HG03378 (cell line): ENCODE measurements at regions not wholly inside any gene's neighbourhood (a gene's known extent, or its start where the extent isn't known, plus 50 kb on each side); places are given as distances from the start of the nearest gene placed in this dataset.

ENCODE experiments used
- ATAC-seq: cut with Tn5 transposase; IDR thresholded peaks from one replicate; pipeline ENCODE4 v1.9.1; 2021; ENCODE audit warnings: mild to moderate bottlenecking, moderate library complexity; ENCODE audit not compliant: unreplicated experiment

DNA sequence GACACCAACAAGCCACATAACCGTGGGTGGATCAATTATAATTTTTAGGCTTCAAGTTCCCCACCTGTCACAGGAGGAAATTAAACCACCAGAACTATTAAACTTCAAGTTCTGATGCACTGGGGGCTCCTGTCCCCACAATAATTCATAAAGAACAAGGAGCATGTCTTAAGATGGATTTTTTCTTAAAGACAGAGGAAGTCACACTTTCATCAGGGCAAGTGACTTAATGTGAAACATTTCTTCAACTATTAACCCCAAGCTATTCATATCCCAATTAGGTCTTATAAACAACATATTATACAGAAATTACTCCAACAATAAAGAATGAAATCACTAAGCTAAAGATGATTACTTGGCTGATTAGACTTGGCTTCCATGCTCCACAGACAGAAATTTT is 292.5 kb downstream of the ETAA1 start:
- no peak for ATAC-seq

DNA sequence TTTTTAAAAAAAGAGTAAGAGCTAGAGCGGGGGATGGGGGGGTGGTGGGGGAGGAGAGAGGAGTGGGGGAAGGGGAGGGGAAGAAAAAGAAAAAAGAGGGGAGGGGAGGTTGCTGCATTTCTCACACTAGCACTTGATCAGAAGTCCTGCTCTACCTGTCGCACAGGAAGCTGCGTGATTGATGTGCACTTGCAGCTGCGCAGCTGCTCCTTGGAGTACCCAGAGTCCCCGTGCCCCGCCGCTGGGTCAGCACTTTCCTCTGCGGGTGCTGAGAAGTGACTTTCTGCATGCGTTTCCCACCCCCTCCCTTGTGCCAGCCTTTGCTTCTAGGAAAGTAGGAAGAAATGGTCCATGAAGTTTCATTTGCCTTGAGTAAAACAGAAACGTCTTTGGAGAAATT is 297.3 kb downstream of the ETAA1 start:
- ATAC-seq: no peak

DNA sequence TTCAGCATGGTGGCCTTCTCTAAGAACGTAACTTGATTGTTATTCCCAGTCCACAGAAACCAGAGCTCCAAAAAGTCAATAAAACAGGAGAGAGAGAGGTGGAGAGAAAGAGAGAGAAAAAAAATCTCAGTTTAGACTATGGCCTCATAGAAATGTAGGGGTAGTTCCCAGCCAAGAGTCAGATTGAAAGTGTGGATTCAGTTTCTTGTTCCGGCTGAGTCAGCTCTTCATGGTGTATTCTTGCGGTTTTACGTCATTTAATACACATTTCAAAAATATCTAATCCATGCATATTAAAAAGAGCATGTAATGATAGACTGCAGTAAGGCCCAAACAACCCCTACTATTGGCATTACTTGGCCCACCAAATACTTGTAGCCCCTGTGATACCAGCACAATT is 303.9 kb downstream of the ETAA1 start:
- ATAC-seq: no peak

DNA sequence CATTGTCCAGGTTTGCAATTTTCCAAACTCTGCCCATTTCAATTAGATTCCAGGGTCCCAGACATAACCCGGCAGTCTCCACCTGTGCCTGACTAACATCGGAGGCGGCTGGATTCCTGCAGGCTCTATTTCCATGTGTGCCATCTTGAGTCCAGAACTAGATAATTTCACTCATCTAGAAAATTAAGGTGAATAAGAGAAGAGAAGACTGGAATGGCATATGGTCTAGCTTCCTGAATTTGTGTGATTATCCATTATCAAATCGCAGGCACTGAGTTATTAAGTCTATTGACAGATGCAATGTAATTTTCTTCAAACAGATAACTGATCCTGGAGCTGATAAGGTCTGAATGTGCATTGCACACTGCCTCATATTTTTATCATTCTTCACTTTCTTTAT is 305.2 kb downstream of the ETAA1 start:
- ATAC-seq: no peak

DNA sequence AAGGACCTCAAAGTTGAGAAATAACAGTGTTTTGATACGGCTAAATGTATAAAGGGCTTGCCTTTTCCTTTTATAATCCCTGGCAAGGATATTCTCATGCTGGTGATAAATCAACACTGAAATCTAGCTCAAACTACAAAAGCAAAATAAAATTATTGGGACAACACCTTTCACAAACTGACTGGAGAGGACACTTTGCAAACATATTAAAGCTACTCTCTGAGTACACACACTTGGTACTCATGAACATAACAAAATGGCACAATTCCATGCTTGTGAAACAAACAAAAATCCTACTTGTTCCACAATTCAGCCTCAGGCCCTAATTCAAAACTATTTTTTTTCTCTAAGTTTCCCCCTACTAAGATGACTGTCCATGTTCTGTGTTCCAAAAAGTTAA is 305.8 kb downstream of the ETAA1 start:
- ATAC-seq: no peak

DNA sequence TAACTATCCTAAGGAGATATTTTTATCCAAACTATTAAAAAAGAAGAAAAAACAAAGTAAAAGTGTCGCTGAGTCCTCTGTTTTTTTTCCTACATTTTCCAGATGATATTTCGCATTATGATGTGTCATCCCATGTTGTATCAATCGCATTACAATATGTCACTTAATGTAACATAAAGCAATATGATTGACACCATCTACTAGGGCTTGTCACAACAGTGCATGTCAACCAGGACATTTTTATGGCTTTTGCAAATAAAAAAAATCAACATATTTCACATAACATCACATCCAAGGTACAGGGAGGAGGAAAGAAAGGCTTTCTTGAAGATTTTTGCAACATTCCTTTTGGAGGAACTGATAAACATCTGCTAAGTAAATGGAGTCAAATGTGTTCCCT is 308.9 kb downstream of the ETAA1 start:
- no peak for ATAC-seq

DNA sequence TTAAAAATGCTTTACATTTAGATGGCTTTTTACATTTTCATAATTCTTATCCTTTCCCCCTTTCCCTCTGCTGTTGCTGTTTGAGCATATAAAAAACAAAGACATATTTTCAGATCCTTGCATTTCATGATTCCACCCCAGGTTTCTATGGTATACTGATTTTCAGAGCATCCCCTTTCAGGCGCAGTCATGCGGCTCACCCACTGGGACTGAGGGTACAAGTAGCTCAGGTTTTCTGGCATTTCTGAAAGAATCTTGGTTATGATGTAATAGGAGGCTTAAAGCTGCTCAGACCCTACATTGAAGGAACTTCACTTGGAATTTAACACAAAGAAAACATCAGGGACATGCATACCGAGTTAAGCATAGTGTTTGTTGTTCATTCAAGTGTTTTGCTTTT is 310.8 kb downstream of the ETAA1 start:
- no peak for ATAC-seq

DNA sequence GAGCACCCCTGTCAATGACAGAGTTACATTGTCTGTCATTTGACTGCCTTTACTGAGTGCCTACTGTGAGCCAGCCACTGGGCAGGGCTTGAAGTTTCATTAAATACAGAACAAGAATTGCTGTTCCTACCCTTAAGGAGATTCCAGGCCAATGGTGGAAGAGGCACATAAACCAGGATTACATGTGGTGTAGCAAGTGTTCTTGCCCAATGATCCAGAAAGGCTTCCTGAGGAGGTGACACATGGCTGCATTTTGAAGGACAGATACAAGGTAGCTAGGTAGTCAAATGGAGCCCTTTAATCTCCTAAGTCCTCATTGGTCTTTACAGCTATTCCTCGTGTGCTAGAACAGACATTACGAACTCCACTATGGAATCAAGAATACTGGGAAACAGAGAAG is 312.7 kb downstream of the ETAA1 start:
- no peak for ATAC-seq

DNA sequence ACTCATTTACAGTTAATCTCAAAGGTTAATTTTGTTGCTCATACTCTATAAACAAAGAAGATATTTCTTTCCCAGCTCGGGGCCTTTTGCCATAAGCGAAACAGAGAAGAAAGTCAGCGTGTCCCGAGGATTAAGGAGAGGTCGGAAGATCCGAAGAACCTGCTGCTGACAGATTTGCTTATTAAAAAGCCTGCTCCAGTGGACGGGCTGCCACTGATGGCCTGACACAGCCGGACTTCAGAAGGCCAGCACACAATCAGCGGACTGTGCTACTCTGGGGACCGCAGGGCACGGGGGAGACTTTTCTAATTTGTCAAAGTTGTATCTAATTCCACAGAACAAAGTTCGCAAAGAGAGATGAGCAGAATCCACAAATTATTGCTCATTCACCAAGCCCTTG is 315.4 kb downstream of the ETAA1 start:
- no peak for ATAC-seq

DNA sequence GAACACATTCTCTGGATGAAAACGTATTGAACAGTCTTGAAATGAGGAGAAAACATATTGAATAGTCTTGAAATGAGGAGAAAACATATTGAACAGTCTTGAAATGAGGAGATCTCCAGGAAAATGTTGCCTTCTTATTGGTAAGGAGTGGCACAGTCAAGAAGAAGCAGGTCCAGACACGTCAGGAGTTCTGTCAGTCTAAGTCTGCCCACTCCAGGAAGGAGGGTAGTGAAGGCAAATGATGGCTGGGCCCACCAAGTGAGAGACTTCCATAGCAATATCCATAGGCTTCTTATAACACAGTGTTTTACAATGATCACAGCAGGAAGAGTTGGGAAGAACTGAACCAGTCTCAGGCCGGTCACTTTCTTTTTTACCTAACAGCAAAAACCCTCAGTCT is 316.2 kb downstream of the ETAA1 start:
- no peak for ATAC-seq

DNA sequence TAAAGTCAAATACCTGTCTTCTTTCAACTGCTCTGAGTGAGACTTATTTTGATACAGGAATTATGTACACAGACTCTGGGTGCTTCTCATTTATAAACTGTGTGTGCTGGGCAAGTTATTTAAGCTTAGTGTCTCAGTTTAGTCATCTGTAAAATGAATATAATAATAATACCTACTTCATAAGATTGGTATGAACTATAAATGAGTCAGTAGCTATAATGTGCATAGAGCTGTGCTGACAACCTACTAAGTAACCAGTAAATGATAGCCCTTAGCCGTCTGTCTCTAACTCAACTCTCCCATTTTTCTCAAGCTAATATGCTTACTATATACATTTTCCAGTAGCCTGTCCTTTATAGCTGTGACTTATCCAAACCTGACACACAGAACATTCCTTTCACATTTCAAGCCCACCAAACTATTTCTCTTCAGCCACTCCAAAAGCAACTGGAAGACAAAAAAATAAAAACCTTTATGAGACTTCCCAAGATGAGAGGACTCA is 319.8 kb downstream of the ETAA1 start:
- ATAC-seq: no peak

DNA sequence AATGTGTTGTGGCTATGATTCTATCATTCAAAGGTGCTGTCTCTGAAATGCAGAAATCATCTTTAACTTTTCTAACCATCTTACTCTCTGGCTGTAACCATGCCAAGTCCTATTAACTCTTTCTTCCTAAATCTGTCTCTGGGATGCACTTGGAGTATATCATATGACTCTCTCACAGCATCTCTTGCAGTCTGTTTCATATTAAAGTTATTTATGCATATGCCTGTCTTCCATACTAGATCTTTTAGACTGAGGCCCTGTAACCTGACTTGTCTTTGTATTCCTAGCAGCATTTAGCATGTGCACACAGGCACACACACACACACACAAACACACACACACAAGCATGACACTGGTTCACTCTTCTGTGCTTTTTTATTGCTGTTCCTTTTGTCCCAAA is 320.6 kb downstream of the ETAA1 start:
- ATAC-seq: no peak

DNA sequence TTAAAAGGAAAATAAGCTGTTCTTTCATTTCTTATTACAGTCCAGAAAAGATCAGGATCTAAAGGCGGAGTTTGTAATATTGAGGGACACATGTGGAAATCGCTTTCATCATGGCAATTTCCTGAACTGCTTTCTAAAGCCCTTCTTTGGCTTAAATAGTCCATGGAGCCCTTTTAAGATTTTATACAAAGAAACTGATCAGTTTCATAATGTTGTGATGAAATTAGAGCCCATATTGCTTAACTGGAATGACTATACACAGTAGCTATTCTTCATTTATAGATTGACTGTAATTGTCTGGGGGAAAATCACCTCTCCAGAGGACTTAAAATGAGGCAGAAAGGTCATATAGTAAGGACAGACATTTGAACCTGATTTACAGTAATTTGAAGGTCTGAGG is 322.2 kb downstream of the ETAA1 start:
- no peak for ATAC-seq

DNA sequence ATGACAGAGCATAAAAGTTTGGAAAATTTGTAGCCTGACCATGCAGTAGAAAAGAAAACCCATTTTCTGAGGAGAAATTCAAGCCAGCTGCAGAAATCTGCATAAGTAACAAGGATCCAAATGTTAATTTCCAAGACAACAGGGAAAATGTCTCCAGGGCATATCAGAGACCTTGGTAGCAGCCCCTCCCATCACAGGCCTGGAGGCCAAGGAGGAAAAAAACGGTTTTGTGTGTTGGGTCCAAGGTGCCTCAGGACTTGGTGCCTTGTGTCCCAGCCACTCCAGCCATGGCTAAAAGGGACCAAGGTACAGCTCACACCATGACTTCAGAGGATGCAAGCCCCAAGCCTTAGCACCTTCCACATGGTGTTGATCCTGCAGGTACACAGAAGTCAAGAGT is 324.4 kb downstream of the ETAA1 start:
- ATAC-seq: no peak

DNA sequence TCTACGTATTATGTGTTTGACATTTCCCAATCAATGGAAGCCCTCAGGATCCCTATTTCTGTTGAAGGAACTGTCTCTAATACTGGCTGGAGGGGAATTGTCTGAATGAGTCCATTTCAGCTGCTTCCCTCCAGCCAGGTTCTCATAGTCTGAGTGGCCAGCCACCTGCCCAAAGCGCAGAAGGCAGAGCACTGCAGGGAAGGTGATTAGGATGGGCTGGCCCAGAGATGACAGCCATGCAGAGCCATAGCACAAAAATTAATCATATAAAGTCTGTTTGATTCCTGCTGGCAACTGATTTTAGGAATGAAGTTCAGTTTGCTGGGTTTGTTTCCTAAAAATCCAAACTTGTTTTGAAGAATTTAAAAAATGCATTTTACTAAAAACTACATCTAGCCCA is 327.1 kb downstream of the ETAA1 start:
- no peak for ATAC-seq

DNA sequence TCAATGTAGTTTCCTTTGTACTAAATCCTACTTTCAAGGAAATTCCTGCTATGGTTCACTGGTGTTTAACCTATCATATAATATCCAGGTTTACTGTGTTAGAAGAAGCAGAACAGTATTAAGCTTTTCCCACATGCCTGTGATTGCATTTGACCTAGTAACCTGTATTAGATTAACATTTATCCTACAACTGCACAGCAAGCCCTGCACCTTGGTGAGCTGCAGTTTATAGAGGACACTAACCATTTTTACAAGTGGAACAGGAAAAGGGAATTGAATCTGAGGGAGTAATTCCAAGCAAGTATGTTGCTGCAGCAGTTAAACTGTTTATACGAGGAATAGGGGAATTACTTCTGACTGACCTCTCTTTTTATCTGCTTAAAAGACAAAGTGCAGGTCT is 328.6 kb downstream of the ETAA1 start:
- ATAC-seq: no peak

DNA sequence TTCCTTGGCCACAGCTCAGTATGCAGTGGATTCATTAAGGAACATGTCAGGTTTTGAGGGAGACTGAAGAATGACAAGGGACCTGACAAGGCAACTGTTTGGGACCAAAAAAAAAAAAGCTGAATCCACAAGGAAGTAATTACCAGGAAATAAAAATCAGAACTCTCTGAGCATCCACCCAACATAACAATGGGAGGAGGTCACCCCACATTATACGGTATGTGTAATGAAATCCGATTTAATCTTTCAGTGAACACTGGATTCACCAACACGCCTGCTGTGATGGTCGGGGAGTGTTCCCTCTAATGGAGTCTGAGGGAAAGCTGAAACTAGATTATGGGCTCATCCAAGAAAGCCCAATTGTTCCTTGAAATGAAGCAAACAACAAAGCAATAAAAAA is 329.3 kb downstream of the ETAA1 start:
- no peak for ATAC-seq

DNA sequence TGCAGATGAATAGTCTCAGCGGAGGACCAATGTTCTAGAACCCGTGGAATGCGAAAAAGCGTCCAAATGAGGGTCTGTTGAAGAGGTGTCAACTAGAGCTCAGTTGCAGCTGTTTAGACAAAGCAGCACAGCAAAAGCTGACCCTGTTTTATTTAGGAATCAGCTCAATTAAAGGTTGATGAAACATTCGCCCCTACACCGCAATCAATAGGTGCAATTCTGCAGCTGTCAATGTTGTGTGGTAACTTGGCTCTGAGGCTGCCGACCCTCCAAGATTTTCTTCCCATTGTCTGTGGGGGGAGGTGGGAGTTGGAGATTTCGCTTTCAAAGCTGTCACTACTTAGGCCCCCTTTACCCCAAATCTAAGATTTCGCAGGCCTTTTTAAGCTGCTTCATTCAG is 330.0 kb downstream of the ETAA1 start:
- ATAC-seq: no peak

DNA sequence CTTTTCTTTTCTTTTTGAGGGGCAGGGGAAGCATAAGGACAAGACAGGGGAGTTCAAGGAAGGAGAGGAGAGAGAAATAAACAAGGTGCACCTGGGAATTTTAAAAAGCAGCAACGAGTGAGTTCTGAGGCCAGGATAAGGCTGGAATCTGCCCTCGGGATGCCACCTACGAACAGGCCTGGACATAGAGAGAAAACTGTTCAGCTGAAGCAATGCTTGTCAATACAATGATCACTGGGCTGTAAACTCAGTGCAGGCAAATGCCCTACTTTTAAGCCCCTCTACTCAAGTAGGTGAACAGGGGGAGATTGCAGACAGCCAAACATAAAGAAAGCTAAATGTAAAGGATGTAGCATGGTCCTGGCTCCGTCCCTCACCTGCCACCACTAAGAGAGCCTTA is 330.5 kb downstream of the ETAA1 start:
- no peak for ATAC-seq

DNA sequence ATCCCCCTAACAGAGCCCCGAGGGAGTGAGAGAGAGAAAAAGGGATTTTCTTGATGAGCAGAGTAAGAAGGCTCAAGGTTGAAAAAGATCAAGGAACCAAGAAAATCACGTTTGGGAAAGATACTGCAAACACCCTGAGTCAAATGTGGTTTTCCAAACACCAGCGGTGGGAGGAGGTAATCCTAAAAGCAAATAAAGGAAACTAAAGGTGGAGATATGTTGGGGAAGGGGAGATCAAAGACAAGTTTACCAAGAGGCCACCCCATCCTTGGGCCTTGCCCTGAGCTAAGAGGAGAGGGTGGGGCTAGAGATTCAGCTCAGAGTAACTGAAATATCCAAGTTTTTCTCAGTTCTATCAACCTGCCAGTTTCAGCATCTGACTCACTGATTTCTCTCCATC is 332.3 kb downstream of the ETAA1 start:
- no peak for ATAC-seq

DNA sequence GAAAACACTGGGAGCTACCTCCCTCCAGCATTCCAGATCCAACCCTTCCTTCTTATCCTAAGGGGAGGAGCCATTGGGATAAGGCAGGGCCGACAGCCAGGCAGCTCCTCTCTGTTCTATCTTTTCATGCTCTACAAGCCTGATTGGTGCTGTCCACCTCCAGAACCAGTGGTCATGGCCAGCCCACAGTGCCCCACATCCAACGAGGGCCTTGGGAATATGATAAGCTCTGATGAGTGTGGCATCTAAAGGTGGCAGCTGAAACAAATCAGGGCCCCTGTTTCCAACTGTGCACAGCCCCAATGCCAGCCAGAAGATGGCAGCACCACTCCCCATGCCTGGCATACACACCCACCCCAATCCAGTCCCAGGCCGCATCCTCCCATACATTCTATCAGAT is 329.3 kb downstream of the C1D start:
- ATAC-seq: no peak

DNA sequence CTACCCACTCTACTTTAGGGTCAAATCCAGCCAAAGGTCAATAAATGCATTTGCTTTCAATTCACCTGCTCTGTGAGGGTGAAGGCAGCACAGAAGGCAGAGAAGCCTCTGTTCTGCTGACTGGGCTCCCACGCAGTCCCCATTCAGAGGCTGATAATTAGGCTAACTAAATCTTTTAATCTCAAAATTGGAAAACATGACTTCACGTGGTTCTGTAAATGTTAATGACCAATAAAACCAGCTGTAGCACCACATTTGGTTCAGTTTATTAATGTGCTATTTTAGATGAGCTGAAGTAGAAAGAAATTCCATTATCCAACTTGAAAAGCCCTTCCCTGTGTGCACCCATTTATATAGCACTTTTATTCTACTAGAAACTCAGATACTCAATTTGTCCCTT is 310.6 kb downstream of the C1D start:
- no peak for ATAC-seq

DNA sequence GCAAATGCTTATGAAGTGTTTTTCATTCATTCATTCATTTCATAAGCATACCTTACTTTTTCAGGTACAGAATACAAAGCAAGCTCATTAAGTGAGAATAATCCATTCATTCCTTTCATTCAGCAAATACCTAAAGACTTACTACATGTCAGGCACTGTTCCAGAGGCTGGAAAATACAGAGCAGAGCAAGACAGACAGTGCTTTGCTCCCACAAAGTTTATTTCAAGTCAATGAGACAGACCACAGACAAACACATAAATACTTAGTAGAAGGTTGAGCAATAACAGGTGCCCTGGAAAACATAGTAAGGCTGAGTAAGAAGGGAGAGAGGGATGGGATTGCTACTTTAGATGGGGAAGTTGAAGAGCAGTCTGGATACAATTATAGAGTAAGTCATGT is 309.8 kb downstream of the C1D start:
- ATAC-seq: no peak
